ENCODE measurements at regions not wholly inside any gene's neighbourhood (a gene's known extent, or its start where the extent isn't known, plus 50 kb on each side); places are given as distances from the start of the nearest gene placed in this dataset.
"Not testable (repeated sequence)": the region's sequence is repeated elsewhere in the genome, so short reads cannot be mapped to it uniquely, and the experiment has no call there.

DNA sequence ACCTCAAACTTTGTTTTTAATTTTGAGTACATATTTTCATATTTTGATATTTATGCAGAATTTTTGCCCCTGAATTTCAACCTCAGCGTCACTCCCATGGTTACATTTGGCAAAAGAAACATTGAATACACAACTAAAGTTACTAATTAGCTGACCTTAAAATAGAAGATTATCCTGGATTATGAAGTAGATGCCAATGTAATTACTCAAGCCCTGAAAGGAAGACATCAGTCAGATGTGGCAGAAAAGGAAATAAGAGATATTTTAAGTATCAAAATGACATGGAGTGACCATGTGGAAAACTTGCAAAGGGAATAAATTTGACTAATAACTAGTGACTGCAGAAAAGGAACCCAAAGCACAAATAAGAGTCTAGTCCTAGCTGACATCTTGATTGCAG lies 701.3 kb upstream of the KCND2 start:
- no peak for DNase-seq (ENCODE audit: low spot score)
- intact Hi-C loops (cut with DNase I) = no loop called here

DNA sequence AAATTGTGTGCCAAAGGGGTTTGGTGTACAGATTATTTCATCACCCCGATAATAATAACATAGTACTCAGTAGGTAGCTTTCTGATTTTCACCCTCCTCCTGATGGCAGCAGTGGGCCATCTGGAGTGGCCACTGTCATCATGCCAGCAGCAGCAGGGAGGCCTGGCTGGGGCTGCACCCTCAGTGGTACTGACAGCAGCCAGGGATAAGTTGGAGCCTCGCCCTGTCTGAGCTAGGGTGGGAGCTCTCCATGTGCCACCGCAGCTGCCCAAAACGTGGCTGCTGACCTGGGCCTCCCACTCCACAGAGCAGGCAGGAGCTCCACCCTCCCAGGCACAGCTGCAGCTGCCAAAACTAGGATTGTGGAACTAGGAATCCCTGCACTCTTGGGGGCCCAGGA lies 700.8 kb upstream of the KCND2 start:
- peak; percentile 69 for DNase-seq (ENCODE audit: low spot score)
- intact Hi-C loops (cut with DNase I) = no loop called here

DNA sequence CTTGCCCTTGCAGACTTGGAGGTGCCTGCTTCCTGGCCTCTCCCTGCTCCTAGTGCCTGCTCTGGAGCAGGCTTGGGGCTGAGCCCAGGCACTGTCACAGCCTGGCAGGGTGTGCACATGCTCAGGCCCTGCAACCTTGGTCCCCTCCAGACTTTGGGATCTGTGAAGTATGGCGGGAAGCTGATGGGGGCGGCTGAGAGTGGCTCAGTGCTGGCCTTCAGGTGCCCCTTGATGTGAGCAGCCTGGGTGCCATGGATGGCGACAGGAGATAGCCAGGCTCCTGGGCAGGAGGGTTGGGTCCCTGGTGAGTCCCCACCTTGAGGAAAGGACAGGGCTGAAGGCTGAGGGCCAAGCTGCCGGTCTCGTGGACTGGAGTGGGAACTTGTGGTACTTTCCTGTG lies 700.4 kb upstream of the KCND2 start:
- peak; percentile 70 for DNase-seq (ENCODE audit: low spot score)
- intact Hi-C loops (cut with DNase I) = no loop called here

DNA sequence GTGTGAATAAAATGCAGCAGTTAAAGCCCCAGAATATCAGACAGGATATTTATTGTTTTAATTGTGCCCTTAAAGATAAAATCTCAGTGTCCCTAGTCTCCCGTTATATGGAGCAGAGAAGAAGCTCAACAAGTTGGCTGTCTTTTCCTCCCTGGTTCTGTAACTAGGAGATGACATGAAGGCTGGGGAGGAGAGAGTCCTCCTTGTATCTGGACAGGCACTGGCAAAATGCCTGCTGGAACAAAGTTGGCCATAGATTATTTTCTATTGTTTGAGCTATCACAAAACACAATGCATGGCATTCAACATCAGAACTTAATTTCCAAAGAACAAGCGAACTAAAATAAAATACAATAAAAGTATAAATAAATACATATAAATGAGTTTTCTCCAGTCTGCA lies 694.9 kb upstream of the KCND2 start:
- DNase-seq (ENCODE audit: low spot score) = no peak
- intact Hi-C loops (cut with DNase I) = no loop called here

DNA sequence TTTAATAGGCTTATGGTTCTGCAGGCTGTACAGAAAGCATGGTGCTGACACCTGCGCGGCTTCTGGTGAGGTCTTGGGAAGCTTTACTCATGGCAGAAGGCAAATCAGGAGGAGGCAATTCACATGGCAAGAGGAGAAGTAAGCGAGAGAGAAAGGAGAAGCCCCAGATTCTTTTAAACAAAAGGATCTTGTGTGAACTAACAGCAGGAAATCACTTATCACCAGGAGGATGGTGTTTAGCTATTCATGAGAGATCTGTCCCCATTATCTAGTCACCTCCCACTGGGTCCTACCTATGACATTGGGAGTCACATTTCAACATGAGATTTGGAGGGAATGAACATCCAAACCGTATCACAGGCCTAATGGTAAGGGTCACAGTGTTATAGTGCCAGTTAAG lies 678.0 kb upstream of the KCND2 start:
- DNase-seq (ENCODE audit: low spot score) = no peak
- intact Hi-C loops (cut with DNase I) = no loop called here

DNA sequence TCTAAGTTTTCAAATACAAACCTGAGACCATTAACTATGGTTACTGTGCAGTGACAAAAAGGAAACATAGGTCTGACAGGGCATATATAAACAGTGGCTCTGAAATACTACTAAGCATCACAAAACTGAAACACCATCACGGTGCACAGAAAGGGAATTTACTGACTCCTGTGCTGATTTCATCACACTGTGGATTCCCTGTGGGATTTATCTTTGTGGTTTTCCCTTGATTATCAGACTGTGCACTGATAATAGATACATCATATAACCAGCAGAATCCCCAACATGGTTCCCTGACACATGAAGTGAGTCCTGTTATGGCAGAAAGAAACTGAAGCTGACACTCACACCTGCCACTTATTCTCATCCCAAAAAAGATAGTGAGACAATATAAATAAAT lies 676.3 kb upstream of the KCND2 start:
- no peak for DNase-seq (ENCODE audit: low spot score)

DNA sequence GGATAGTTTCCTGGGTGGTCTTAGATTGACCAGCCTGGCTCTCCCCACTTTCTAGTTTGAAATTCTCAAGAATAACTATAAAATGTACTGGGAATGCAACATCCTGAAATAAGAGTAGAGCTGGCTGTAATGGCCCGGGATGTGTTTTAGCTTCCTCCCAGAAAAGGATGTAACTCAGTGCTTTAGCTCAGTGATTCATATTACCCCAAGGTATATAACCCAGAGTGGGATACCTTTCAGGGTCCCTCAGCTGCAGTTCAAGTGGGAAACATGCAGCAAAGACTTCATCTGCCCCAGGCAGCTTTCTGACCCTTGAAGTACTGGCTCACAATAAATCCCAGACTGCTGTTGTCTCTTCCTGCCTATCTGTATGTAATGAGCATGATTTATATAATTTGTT lies 666.7 kb upstream of the KCND2 start:
- intact Hi-C loops (cut with DNase I) = no loop called here
- no peak for DNase-seq (ENCODE audit: low spot score)

More for the DNA sequence above, 676.3 kb upstream of the KCND2 start:
- intact Hi-C loops (cut with DNase I) = no loop called here

DNA sequence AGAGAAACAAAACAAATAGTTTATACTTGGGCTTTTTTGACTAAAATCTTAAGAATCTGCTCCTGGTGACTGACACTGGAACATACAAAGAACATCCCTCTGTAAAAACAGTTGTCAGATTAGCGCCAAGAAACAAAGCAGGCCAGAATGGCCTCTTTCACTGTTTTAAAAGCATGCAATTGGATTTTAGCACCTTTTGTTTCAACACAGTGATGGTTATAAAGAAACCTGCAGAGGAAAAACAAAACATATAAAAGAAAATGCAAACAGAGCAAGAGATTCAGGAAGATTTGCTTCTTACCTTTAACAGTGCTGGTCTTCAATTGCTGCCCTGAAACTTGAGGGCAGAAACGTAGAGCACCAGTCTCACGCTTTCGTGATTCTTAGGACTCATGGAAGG lies 652.2 kb upstream of the KCND2 start:
- intact Hi-C loops (cut with DNase I) = no loop called here
- DNase-seq (ENCODE audit: low spot score) = no peak

DNA sequence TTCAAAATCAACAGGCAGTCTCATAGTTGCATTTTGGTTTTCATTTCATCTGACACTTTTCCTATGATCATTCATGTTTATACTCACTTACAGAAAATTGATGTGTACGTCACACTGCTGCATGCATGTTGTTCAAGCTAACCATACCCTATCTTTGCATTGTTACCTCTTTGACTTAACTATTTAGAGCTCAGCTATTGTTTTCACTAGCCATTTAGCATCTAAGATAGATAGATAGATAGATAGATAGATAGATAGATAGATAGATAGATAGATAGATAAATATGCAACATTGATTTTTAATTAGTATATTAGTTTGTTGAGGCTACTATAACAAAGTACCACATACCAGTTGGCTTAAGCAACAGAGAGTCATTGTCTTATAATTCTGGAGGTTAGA lies 649.5 kb upstream of the KCND2 start:
- DNase-seq (ENCODE audit: low spot score) = no peak
- intact Hi-C loops (cut with DNase I) = no loop called here

DNA sequence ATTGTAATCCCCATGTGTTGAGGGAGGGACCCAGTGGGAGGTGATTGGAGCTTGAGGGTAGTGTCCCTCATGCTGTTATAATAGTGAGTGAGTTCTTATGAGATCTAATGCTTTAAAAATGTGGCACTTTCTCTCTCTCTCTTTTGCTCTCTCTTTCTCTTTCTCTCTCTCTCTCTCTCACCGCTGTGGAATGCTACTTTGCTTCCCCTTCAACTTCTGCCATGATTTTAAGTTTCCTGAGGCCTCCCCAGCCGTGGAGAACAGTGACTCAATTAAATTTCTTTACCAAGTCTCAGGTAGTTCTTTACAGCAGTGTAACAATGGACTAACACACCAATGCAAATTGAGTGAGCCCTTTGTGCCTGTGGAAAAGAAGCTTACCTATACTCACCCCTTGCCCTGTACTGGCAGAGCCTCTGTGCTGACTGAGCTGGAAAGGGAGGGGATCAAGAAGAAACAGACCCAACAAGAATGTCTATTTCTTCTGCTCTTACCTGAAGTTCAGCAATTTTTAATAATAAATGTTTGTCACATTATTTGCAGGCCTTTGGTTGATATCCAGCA lies 642.5 kb upstream of the KCND2 start:
- intact Hi-C loops (cut with DNase I) = no loop called here

DNA sequence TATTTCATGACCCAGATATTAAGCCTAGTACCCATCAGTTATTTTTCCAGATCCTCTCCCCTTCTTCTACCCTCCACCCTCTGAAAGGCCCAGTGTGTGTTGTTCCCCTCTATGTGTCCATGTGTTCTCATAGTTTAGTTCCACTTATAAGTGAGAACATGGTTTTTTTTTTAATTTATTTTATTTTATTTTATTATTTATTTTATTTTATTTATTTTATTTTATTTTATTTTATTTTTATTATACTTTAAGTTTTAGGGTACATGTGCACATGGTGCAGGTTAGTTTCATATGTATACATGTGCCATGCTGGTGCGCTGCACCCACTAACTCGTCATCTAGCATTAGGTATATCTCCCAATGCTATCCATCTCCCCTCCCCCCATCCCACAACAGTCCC lies 639.2 kb upstream of the KCND2 start:
- DNase-seq (ENCODE audit: low spot score); intact Hi-C loops (cut with DNase I): not testable (repeated sequence)

More for the DNA sequence above, 642.5 kb upstream of the KCND2 start:
- DNase-seq (ENCODE audit: low spot score) = no peak

DNA sequence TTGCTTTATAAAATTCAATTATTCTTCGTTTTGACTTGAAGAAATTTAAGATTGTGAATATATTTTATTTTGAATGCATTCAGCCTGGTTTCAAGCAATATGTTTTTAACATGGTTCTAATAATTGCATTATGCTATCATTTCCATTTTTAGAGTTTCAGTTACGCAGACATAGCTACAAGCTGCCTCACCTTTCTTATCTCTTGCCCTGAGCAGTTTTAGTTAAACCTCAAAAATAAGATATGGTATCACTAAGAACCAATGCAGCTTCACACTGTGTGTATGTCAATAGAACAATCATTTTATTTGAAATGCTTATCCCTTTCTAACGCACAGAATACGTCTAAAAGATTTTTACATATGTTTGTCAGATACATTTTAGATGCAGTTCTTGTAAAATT lies 632.6 kb upstream of the KCND2 start:
- intact Hi-C loops (cut with DNase I) = no loop called here
- no peak for DNase-seq (ENCODE audit: low spot score)

DNA sequence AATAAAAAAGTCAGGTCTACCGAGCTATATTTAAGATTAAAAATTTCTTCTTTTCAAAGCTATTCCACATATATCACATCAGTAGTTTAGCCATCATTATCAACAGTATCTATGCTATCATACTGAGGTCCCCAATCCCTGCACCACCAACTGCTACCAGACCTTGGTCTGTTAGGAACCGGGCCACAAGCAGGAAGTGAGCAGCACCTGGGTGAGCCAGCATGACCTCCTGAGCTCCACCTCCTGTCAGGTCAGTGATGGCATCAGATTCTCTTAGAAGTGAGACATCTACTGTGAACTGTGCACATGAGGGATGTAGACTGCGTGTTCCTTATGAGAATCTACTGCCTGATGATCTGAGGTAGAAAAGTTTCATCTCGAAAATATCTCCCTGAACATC lies 632.1 kb upstream of the KCND2 start:
- no peak for DNase-seq (ENCODE audit: low spot score)
- intact Hi-C loops (cut with DNase I) = no loop called here

DNA sequence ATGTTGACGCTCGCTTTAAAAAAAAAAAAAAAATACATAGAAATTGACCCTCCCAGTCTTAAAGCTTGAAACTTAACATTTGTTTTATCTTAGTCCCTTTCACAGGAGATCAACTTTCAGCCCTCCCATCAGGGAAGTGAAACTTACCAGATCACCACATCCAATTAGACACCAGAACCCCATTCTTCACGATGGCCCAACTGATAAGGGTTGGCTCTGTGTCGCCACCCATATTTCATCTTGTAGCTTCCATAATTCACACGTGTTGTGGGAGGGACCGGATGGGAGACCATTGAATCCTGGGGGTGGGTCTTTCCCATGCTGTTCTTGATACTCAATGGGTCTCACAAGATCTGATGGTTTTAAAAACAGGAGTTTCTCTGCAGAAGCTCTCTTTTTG lies 629.4 kb upstream of the KCND2 start:
- DNase-seq (ENCODE audit: low spot score) = no peak
- intact Hi-C loops (cut with DNase I) = no loop called here

DNA sequence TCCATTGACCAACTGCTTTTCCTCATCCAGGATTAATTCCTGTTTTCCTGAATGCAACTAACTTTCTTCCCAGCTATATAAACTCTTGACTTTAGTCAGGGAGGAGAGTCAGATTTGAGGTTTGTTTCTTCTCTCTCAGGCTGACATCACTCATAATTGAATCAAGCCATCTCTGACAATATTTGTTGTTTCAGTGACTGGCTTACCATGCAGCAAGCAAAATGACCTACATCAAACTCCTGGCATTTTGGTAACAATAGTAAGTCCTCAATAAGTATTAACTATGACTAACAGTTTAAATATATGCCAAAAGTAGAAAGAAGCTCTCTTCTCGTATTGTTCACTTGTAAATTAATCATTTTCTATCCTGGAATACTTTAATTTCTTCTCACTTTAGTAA lies 625.7 kb upstream of the KCND2 start:
- intact Hi-C loops (cut with DNase I) = no loop called here
- DNase-seq (ENCODE audit: low spot score) = no peak

DNA sequence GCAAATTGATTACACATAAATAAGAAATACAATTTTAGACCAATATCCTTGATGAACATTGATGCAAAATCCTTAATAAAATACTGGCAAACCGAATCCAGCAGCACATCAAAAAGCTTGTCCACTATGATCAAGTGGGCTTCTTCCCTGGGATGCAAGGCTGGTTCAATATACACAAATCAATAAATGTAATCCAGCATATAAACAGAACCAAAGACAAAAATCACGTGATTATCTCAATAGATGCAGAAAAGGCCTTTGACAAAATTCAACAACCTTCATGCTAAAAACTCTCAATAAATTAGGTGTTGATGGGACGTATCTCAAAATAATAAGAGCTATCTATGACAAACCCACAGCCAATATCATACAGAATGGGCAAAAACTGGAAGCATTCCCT lies 624.2 kb upstream of the KCND2 start:
- intact Hi-C loops (cut with DNase I); DNase-seq (ENCODE audit: low spot score): not testable (repeated sequence)

DNA sequence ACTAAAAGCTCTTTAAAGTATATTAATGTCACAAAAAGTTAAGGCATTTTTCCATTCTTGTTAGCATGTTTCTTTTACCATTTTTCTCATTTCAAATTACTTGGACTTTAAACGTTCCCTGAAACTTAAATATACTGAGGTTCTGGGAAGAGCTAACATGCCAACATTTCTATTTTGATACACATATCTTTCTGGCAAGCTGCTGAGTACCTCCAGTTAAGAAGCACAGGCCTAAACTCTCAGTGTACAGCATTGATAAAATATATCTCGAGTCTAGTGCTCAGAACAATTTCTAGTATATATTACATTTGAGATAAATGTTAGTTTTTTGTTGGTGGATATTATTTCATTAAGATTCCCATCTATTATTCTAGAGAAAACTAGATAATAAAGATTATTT lies 612.9 kb upstream of the KCND2 start:
- intact Hi-C loops (cut with DNase I) = no loop called here
- no peak for DNase-seq (ENCODE audit: low spot score)

DNA sequence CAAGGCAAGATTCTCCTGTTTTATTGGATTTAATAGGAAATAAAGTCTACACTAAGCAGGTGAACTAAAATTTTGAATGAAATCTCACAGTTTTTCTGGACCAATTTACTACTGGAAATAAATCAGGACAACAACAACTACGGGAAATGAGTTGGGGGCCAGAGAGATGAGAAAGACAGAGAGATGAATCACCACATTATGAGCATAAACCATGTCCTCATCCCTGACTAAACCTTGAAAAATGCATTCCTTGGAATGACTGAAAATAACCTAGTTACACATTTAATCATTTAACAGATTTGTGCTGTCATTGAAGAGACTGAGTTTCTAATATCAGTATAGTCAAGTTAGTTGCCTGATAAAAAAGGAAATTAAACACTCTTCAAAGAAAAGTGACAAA lies 608.4 kb upstream of the KCND2 start:
- intact Hi-C loops (cut with DNase I) = no loop called here
- DNase-seq (ENCODE audit: low spot score) = no peak

DNA sequence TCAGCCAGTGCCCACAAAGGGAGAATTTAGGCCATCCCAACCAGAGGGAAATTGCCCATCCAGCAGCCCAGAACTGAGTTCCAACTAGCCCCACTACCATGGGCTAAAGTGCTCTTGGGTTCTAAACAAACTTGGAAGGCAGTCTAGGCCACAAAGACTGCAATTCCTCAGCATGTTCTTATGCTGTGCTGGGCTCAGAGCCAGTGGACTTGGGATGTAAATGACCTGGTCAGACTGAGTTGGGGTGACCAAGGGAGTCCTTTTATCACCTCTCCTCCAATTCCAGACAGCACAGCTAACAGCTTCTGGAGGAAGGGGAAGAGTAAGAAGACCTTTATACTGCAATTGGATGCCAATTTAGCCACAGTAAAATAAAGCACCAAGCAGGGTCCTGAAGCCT lies 607.2 kb upstream of the KCND2 start:
- intact Hi-C loops (cut with DNase I) = no loop called here
- no peak for DNase-seq (ENCODE audit: low spot score)

DNA sequence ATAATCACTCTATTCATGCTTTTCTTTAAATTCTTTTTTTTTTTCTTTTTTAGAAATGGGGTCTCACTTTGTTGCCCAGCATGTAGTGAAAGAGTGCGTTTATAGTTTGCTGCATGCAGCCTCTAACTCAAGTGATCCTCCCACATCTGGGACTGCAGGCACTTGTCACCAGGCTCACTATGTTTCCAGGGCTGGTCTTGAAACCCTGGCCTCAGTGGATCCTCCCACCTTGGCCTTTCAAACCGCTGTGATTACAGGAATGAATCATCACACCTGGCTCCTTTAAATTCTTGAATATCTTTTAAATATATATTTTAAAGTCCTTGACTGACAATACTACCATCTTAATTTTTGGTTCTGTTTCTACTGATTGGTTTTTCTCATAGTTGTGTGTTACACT lies 591.6 kb upstream of the KCND2 start:
- intact Hi-C loops (cut with DNase I) = no loop called here
- no peak for DNase-seq (ENCODE audit: low spot score)

DNA sequence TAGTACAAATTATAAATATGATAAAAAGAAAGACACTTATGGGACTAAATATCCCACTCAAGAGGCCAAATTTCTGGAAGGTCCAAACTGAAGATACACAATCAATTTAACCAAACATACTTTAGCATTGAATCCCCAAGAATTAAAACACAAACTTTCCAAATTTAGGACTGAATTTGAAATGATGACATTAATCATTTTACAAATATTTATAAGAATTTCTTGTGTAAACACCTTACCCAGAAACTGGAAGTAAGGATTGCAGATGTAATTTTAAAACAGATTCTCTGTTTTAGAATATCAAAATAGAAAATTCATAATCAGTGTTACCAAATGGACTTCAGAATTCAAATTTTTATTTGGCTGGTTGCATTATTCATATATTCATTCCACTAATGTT lies 588.2 kb upstream of the KCND2 start:
- intact Hi-C loops (cut with DNase I) = no loop called here
- DNase-seq (ENCODE audit: low spot score) = no peak

DNA sequence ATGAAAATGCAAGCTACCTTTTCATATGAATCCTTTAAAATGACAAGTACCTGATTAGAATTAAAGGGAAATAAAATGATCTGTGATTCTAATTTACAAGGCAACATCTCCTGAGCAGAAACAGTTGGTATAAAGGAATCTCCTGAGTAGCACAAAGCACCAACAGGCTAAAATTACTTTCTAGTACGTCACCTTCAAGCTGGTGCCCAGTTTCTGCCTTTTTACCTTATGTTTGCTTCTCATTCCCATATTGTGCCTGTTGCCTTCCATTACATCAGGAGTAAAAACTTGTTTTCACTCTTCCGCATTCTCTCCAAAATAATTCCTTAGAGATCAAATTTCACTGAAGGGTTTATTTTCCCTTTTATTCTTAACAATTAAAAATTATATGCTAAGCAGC lies 587.1 kb upstream of the KCND2 start:
- intact Hi-C loops (cut with DNase I) = no loop called here
- no peak for DNase-seq (ENCODE audit: low spot score)
